GM19455 (cell line): ENCODE measurements at regions not wholly inside any gene's neighbourhood (a gene's known extent, or its start where the extent isn't known, plus 50 kb on each side); places are given as distances from the start of the nearest gene placed in this dataset.
"Not testable (repeated sequence)": the region's sequence is repeated elsewhere in the genome, so short reads cannot be mapped to it uniquely, and the experiment has no call there.

ENCODE experiments used
- ATAC-seq: cut with Tn5 transposase; IDR thresholded peaks from one replicate; pipeline ENCODE4 v1.9.1; 2021; ENCODE audit not compliant: unreplicated experiment

- not testable (repeated sequence) for ATAC-seq
These were observed 83.4 kb upstream of the RAP2C start for GRCh38 chrX:132302687-132303086.

- ATAC-seq, result no peak
These were observed 75.7 kb upstream of the RAP2C start for GRCh38 chrX:132294776-132295495.

GRCh38 chrX:132294192-132294591 lies 74.9 kb upstream of the RAP2C start:
- ATAC-seq, result no peak

GRCh38 chrX:132292793-132293192 lies 73.5 kb upstream of the RAP2C start:
- ATAC-seq, result peak; percentile 79

GRCh38 chrX:132277953-132278614 lies 58.8 kb upstream of the RAP2C start:
- ATAC-seq, result no peak

GRCh38 chrX:132272826-132273225 lies 53.6 kb upstream of the RAP2C start:
- no peak for ATAC-seq

GRCh38 chrX:132271311-132271778 lies 52.1 kb upstream of the RAP2C start:
- ATAC-seq, result no peak

- ATAC-seq, result no peak
These were observed 51.5 kb upstream of the RAP2C start for GRCh38 chrX:132270699-132271098.

GRCh38 chrX:132270021-132270420 lies 50.8 kb upstream of the RAP2C start:
- ATAC-seq, result no peak
